HL-60 (cell line): ENCODE measurements at regions not wholly inside any gene's neighbourhood (a gene's known extent, or its start where the extent isn't known, plus 50 kb on each side); places are given as distances from the start of the nearest gene placed in this dataset.

Experiments
- DNase-seq, 2 experiments: peaks; one replicate each; pipeline ENCODE4 v3.0.0-alpha.2; 2010 to 2020; ENCODE audit warnings: low read depth in 1 of 2, low spot score in 1 of 2
- H3K27ac ChIP-seq: fragments of 250-450 bp; sonication (Bioruptor Pico); replicated peaks from 2 replicates; pipeline ENCODE4 v1.5.1; 2020; ENCODE audit warnings: mild to moderate bottlenecking, moderate library complexity
- H3K27me3 ChIP-seq: fragments of 250-450 bp; sonication (Bioruptor Pico); 2 replicates; pipeline ENCODE4 v1.5.1; 2021; ENCODE audit warnings: mild to moderate bottlenecking, moderate library complexity; ENCODE audit not compliant: insufficient read depth, poor library complexity, severe bottlenecking
- H3K4me3 ChIP-seq: replicated peaks from 2 replicates; pipeline ENCODE4 v1.5.1; 2011; ENCODE audit warnings: mild to moderate bottlenecking, control low read depth, low read length; ENCODE audit not compliant: insufficient read depth
- GABPA ChIP-seq: IDR thresholded peaks from 2 replicates; pipeline ENCODE4 v1.6.1; 2012; ENCODE audit warnings: low read depth
- POLR2AphosphoS5 ChIP-seq: IDR thresholded peaks from 2 replicates; pipeline ENCODE4 v1.6.1; 2012; ENCODE audit warnings: low read depth
- SPI1 ChIP-seq: IDR thresholded peaks from 2 replicates; pipeline ENCODE4 v1.6.1; 2012; ENCODE audit warnings: low read depth, mild to moderate bottlenecking, borderline replicate concordance
- TF ChIP-seq, protein P1 (sequence below): IDR thresholded peaks from one replicate; pipeline ENCODE4 v1.5.1; 2011; ENCODE audit warnings: low read length, control low read depth, inconsistent platforms; ENCODE audit not compliant: insufficient read depth
- TF ChIP-seq, protein P2 (sequence below): IDR thresholded peaks from 2 replicates; pipeline ENCODE4 v1.6.1; 2012; ENCODE audit warnings: low read depth; ENCODE audit not compliant: insufficient replicate concordance

DNA sequence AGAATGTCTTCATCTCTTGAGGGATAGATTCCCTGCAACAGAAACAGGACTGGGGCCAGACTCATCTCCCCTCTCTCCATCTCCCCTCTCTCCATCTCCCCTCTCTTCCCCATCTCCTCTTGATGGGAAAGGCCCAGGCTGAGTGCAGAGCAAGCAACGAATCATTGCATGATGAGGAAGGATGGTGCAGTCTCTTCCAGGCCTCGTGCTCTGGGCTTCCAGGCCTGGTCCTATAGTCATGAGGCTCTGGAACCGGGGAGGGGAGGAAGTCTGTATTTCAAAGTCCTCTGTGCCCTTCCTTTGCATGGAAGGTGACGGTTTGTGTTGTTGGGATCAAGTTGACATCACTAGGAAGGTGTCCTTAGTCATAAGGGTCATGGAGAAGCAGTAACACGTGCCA is 115.6 kb upstream of the NEDD4L start:
- TF ChIP-seq, protein P1, sequence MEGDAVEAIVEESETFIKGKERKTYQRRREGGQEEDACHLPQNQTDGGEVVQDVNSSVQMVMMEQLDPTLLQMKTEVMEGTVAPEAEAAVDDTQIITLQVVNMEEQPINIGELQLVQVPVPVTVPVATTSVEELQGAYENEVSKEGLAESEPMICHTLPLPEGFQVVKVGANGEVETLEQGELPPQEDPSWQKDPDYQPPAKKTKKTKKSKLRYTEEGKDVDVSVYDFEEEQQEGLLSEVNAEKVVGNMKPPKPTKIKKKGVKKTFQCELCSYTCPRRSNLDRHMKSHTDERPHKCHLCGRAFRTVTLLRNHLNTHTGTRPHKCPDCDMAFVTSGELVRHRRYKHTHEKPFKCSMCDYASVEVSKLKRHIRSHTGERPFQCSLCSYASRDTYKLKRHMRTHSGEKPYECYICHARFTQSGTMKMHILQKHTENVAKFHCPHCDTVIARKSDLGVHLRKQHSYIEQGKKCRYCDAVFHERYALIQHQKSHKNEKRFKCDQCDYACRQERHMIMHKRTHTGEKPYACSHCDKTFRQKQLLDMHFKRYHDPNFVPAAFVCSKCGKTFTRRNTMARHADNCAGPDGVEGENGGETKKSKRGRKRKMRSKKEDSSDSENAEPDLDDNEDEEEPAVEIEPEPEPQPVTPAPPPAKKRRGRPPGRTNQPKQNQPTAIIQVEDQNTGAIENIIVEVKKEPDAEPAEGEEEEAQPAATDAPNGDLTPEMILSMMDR: no peak
- TF ChIP-seq, protein P2, sequence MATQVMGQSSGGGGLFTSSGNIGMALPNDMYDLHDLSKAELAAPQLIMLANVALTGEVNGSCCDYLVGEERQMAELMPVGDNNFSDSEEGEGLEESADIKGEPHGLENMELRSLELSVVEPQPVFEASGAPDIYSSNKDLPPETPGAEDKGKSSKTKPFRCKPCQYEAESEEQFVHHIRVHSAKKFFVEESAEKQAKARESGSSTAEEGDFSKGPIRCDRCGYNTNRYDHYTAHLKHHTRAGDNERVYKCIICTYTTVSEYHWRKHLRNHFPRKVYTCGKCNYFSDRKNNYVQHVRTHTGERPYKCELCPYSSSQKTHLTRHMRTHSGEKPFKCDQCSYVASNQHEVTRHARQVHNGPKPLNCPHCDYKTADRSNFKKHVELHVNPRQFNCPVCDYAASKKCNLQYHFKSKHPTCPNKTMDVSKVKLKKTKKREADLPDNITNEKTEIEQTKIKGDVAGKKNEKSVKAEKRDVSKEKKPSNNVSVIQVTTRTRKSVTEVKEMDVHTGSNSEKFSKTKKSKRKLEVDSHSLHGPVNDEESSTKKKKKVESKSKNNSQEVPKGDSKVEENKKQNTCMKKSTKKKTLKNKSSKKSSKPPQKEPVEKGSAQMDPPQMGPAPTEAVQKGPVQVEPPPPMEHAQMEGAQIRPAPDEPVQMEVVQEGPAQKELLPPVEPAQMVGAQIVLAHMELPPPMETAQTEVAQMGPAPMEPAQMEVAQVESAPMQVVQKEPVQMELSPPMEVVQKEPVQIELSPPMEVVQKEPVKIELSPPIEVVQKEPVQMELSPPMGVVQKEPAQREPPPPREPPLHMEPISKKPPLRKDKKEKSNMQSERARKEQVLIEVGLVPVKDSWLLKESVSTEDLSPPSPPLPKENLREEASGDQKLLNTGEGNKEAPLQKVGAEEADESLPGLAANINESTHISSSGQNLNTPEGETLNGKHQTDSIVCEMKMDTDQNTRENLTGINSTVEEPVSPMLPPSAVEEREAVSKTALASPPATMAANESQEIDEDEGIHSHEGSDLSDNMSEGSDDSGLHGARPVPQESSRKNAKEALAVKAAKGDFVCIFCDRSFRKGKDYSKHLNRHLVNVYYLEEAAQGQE: no peak
- TF ChIP-seq SPI1 (no peak), GABPA (no peak)
- H3K27me3 ChIP-seq: peaks cover 3% of the 10 kb centered on the region

DNA sequence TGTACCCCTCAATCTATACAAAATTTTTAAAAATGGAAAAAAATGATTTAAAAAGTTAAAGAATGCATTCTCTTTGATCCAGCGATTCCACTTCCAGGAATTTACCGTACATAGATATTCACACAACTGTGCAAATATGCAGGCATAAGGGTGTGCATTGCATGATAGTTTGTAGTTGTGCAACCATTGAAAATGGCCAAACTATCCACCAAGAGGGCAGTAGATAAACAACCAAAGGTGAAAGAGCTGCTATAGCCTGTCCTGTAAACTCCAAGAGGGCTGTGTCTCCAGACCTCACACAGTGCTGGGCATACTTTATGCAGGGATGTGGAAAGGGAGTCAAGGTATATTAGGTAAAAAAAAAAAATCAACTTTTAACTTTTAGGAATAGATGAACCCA is 116.5 kb upstream of the NEDD4L start:
- peaks cover 3% of the 10 kb centered on the region for H3K27me3 ChIP-seq
- no peak for DNase-seq
- TF ChIP-seq SPI1 (no peak), POLR2AphosphoS5 (no peak), GABPA (no peak)
- TF ChIP-seq, protein P1: no peak
- TF ChIP-seq, protein P2: no peak
- H3K27ac ChIP-seq: no peak overlapping the region
- no peak overlapping the region for H3K4me3 ChIP-seq

More for the DNA sequence above, 115.6 kb upstream of the NEDD4L start:
- no peak overlapping the region for H3K4me3 ChIP-seq
- H3K27ac ChIP-seq: no peak overlapping the region
- DNase-seq: no peak

DNA sequence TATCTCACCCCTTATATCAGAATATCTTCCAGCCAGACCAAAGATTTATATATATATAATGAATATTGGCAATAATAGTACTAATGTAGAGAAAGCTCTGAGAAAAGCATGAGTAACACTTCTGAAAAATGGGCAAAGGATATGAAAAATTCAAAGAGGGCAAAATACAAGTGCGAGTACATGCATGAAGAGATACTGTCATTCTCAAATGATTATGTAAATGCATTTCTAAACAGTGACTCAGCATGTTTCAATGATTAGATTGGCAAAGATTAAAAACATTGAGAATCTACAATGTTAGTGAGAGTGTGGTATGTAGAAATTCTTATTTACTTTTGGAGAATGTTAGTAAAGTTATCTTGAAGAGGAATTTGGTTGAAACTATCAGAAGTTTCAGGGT is 118.3 kb upstream of the NEDD4L start:
- no peak for DNase-seq
- Histone ChIP-seq H3K4me3 (no peak overlapping the region), H3K27ac (no peak overlapping the region), H3K27me3 (no peaks in the 10 kb centered on the region)
- TF ChIP-seq SPI1 (no peak), GABPA (no peak), POLR2AphosphoS5 (no peak)
- TF ChIP-seq, protein P1: no peak
- TF ChIP-seq, protein P2: no peak
